SK-N-SH treated with all-trans-retinoic acid at 6 μM for 48 hours (cell line): ENCODE measurements at regions not wholly inside any gene's neighbourhood (a gene's known extent, or its start where the extent isn't known, plus 50 kb on each side); places are given as distances from the start of the nearest gene placed in this dataset.

Experiments used
- ATAC-seq: fragments of 200-7000 bp; cut with Tn5 transposase; 3 replicates; pipeline ENCODE4 v1.9.1; 2020; ENCODE audit warnings: mild to moderate bottlenecking, moderate library complexity
- CREB5 ChIP-seq: fragments of 250-450 bp; sonication (Bioruptor Pico); IDR thresholded peaks from 2 replicates; pipeline ENCODE4 v1.5.1; 2020; ENCODE audit warnings: low read depth, mild to moderate bottlenecking, moderate library complexity
- CSDC2 ChIP-seq: fragments of 250-450 bp; sonication (Bioruptor Pico); IDR thresholded peaks from 2 replicates; pipeline ENCODE4 v1.5.0; 2020; ENCODE audit warnings: mild to moderate bottlenecking, moderate library complexity
- ISL1 ChIP-seq: fragments of 250-450 bp; sonication (Bioruptor Pico); IDR thresholded peaks from 2 replicates; pipeline ENCODE4 v2.1.2; 2022; ENCODE audit warnings: mild to moderate bottlenecking, moderate library complexity
- POU6F1 ChIP-seq: fragments of 250-450 bp; sonication (Bioruptor Pico); IDR thresholded peaks from 2 replicates; pipeline ENCODE4 v1.8.0; 2021; ENCODE audit warnings: low read depth, mild to moderate bottlenecking, moderate library complexity, borderline replicate concordance
- PPARA ChIP-seq: fragments of 250-450 bp; sonication (Bioruptor Pico); IDR thresholded peaks from 2 replicates; pipeline ENCODE4 v1.5.0; 2020; ENCODE audit warnings: mild to moderate bottlenecking, borderline replicate concordance
- TCF4 ChIP-seq: fragments of 250-450 bp; sonication (Bioruptor Pico); IDR thresholded peaks from 2 replicates; pipeline ENCODE4 v1.8.0; 2021; ENCODE audit warnings: mild to moderate bottlenecking, moderate library complexity, borderline replicate concordance
- TOX ChIP-seq: fragments of 250-450 bp; sonication (Bioruptor Pico); IDR thresholded peaks from 2 replicates; pipeline ENCODE4 v1.8.0; 2021; ENCODE audit warnings: mild to moderate bottlenecking, moderate library complexity, borderline replicate concordance
- TSHZ2 ChIP-seq: fragments of 250-450 bp; sonication (Bioruptor Pico); IDR thresholded peaks from 2 replicates; pipeline ENCODE4 v1.5.0; 2020; ENCODE audit warnings: mild to moderate bottlenecking, moderate library complexity
- ZC3H10 ChIP-seq: fragments of 250-450 bp; sonication (Bioruptor Pico); IDR thresholded peaks from 2 replicates; pipeline ENCODE4 v1.5.1; 2021; ENCODE audit warnings: mild to moderate bottlenecking, moderate library complexity
- ZFP3 ChIP-seq: fragments of 250-450 bp; sonication (Bioruptor Pico); IDR thresholded peaks from 2 replicates; pipeline ENCODE4 v1.5.0; 2020; ENCODE audit warnings: mild to moderate bottlenecking, moderate library complexity
- ZFP30 ChIP-seq: fragments of 450-650 bp; formaldehyde crosslinking; IDR thresholded peaks from 2 replicates; pipeline ENCODE4 v1.5.0; 2022; ENCODE audit warnings: mild to moderate bottlenecking, moderate library complexity
- ZNF565 ChIP-seq: fragments of 450-650 bp; formaldehyde crosslinking; conservative IDR thresholded peaks from 2 replicates; pipeline ENCODE4 v1.5.0; 2020; ENCODE audit warnings: low read depth, mild to moderate bottlenecking, moderate library complexity
- ZNF70 ChIP-seq: fragments of 450-650 bp; formaldehyde crosslinking; IDR thresholded peaks from 2 replicates; pipeline ENCODE4 v1.5.0; 2020; ENCODE audit warnings: mild to moderate bottlenecking, moderate library complexity
- ZNF8 ChIP-seq: fragments of 450-650 bp; formaldehyde crosslinking; IDR thresholded peaks from 2 replicates; pipeline ENCODE4 v1.5.0; 2020; ENCODE audit warnings: mild to moderate bottlenecking, moderate library complexity

GRCh38 chr4:128516301-128516969, 228.8 kb upstream of the PGRMC2 start:
- ATAC-seq: peak; percentile 47
- TF ChIP-seq POU6F1: no peak
- TF ChIP-seq ISL1 (CRISPR knock-in tag): no peak
- TF ChIP-seq CSDC2 (CRISPR knock-in tag): no peak
- no peak for TF ChIP-seq TOX (CRISPR knock-in tag)
- TF ChIP-seq, all 23 proteins: peak for 0

DNA sequence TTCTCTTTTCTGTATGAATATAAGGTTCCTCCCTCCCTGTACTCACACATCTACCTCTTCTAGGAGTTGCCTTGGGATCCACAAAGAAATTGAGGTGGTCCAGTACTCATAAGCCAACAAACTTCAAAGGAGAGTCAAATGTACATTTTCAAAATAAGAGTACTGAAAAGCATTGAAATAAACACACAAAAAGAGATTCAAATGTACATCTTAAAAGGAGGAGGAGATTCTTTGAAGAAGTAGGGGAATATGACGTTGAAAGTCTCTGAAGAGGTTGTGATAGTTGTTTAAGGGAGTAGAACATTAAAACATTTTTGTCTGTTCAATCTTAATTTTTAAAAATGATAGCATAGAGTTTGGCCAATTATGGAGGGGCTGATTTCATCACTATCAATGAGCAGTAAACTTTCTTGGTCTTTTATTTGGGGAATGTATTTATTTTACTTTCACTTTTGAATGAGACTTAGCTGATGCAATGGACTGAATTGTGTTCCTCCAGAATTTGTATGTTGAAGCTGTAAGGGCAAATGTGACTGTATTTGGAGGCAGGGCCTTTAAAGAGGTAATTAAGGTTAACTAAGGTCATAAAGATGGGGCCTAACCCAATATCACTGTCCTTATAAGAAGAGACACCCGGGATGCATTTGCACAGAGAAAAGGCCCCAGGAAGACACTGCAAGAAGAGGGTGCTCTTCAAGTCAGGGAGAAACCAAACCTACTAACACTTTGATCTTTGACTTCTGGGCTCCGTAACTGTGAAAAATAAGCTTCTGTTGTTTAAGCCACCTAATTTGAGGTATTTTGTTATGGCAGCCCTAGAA, 226.3 kb upstream of the PGRMC2 start:
- ATAC-seq: no peak
- no peak for TF ChIP-seq ZNF565 (CRISPR knock-in tag)
- no peak for TF ChIP-seq ISL1 (CRISPR knock-in tag)

- ATAC-seq: no peak
- TF ChIP-seq PPARA: no peak
- TF ChIP-seq, all 23 proteins: peak for 0
Measured at GRCh38 chr4:128512767-128513322, 225.2 kb upstream of the PGRMC2 start.

DNA sequence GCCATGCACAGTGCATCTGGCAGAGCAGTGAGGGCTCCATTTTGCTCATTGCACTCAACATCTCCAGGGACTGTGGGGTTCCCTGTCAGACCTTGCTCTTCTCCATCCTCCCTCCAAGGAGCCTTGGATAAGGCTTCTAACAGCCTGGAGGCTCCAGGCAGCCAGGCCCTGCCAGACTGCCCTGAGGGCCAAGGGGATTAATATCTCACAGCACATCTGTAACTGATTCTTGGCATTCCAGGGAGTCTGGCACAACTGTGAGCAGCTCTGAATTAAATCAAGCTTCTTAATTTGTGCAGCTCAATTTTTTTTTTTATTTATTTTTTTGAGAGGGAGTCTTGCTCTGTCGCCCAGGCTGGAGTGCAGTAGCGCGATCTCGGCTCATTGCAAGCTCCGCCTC, 224.5 kb upstream of the PGRMC2 start:
- peak; percentile 83 for ATAC-seq
- no peak for TF ChIP-seq ZC3H10 (CRISPR knock-in tag)
- TF ChIP-seq ZFP30 (CRISPR knock-in tag): no peak
- no peak for TF ChIP-seq ZNF70
- peak; percentile 45; the same call in 1 of the 2 replicates for TF ChIP-seq TCF4 (CRISPR knock-in tag)
- TF ChIP-seq TSHZ2: no peak
- TF ChIP-seq CREB5 (CRISPR knock-in tag): no peak
- no peak for TF ChIP-seq POU6F1
- no peak for TF ChIP-seq PPARA

DNA sequence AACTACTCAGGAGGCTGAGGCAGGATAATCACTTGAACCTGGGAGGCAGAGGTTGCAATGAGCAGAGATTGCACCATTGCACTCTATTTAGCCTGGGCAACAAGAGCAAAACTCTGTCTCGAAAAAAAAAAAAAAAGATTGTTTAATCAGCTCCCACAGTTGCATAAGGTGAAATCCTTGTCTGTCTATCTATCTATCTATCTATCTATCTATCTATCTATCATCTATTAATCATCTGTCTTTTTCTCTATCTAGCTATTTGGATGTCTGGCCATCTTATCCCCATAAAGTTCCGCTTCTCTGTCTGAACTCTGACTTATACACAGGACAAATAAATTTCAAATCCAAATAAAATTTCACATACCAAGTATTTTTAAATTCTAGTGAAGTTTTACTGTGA, 223.2 kb upstream of the PGRMC2 start:
- no peak for TF ChIP-seq ZNF8

GRCh38 chr4:128502818-128503527, 215.4 kb upstream of the PGRMC2 start:
- TF ChIP-seq TOX (CRISPR knock-in tag) (peak; percentile 39; the same call in 1 of the 2 replicates), CREB5 (CRISPR knock-in tag) (no peak), TCF4 (CRISPR knock-in tag) (no peak), POU6F1 (0 out of 2 replicates have a peak, but pooled peaks have one; percentile 10), ZFP30 (CRISPR knock-in tag) (no peak), ZFP3 (CRISPR knock-in tag) (no peak)
- ATAC-seq: peak; percentile 62

More for the DNA sequence above, 223.2 kb upstream of the PGRMC2 start:
- ATAC-seq: no peak
